ENCODE measurements at regions not wholly inside any gene's neighbourhood (a gene's known extent, or its start where the extent isn't known, plus 50 kb on each side); places are given as distances from the start of the nearest gene placed in this dataset.
"Not testable (repeated sequence)": the region's sequence is repeated elsewhere in the genome, so short reads cannot be mapped to it uniquely, and the experiment has no call there.

DNA sequence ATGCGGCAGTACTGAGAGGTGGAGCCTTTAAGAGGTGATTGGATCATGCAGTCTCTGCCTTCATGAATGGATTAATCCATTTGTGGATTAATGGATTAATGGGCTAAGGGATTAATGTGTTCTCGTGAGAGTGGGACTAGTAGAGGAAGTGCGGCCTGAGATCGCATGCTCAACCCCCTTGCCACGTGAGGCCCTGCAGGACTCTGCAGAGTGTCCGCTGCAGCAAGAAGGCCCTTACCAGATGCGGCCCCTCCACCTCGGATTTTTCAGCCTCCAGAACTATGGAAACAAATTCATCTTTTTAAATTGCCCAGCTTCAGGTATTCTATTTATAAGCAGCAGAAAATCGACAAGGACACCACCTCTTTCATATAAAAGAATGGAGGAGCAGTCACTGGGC, 148.8 kb downstream of the TPRA1 start:
- no peak overlapping the region for H3K4me3 ChIP-seq (ENCODE audit: low read depth, low read length)
- TF ChIP-seq, protein P1, sequence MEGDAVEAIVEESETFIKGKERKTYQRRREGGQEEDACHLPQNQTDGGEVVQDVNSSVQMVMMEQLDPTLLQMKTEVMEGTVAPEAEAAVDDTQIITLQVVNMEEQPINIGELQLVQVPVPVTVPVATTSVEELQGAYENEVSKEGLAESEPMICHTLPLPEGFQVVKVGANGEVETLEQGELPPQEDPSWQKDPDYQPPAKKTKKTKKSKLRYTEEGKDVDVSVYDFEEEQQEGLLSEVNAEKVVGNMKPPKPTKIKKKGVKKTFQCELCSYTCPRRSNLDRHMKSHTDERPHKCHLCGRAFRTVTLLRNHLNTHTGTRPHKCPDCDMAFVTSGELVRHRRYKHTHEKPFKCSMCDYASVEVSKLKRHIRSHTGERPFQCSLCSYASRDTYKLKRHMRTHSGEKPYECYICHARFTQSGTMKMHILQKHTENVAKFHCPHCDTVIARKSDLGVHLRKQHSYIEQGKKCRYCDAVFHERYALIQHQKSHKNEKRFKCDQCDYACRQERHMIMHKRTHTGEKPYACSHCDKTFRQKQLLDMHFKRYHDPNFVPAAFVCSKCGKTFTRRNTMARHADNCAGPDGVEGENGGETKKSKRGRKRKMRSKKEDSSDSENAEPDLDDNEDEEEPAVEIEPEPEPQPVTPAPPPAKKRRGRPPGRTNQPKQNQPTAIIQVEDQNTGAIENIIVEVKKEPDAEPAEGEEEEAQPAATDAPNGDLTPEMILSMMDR (conservative IDR thresholded peaks at IDR 0.05; ENCODE audit: low read depth, low read length), result no peak
- no peak for DNase-seq (ENCODE audit: low read depth)

DNA sequence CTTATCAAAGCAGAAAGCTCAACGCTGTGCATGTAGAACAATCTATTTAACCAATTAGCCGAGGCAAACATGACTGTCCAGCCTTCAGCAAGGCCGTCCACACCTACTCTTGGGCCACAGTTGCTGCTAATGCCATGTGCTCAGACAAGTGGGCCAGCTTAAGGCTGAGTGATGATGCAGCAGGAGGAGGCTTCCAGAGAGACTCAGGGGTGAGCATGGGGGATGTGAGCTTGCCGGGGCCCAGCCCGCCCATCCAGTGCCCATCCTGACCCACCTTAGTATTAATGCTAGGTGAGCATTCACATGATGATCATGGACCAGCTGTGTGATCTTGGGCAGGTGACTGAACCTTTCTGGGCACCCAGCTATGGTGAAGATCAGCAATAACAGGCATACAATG, 150.1 kb downstream of the TPRA1 start:
- no peak for DNase-seq (ENCODE audit: low read depth)
- H3K4me3 ChIP-seq (ENCODE audit: low read depth, low read length), result no peak overlapping the region
- TF ChIP-seq, protein P1 (conservative IDR thresholded peaks at IDR 0.05; ENCODE audit: low read depth, low read length), result no peak

DNA sequence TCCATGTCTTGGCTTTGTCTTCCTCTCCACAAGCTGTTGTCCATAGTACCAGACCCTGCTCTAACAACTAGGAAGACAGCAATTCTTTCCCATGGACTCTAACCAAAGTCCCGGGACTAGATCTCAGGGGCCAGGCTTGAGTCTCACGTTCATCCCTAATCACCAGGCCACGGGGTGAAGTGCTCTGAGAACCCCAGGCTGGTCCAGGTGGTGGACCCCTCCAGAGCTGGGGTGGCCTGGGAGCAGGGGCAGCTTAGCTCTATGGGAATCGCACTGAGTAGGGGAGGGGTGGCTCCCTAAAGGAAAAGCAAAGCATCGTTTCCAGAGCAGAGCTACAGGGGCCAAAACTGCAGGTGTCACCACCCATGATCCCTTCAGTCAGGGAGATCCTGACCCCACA, 150.9 kb downstream of the TPRA1 start:
- TF ChIP-seq, protein P1 (conservative IDR thresholded peaks at IDR 0.05; ENCODE audit: low read depth, low read length), result no peak
- no peak for DNase-seq (ENCODE audit: low read depth)
- H3K4me3 ChIP-seq (ENCODE audit: low read depth, low read length), result no peak overlapping the region

- H3K4me3 ChIP-seq (ENCODE audit: low read depth, low read length), result no peak overlapping the region
- TF ChIP-seq, protein P1 (conservative IDR thresholded peaks at IDR 0.05; ENCODE audit: low read depth, low read length), result no peak
- no peak for DNase-seq (ENCODE audit: low read depth)
Observed at GRCh38 chr3:127438951-127439350, 151.1 kb upstream of the PRR20G start.

DNA sequence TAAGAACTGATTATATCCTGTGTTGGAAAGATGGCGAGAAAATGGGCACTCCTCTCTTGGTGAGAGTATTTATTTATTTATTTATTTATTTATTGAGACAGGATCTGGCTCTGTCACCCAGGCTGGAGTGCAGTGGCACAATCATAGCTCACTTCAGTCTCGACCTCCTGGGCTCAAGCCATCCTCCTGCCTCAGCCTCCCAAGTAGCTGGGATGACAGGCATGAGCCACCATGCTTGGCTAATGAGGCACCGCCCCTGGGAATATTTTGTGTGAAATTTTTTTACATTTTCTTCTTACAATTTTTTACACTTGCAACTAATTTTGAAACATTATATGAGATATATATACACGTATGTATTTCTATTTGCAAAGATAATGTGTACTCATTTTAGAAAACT, 150.5 kb upstream of the PRR20G start:
- TF ChIP-seq, protein P1 (conservative IDR thresholded peaks at IDR 0.05; ENCODE audit: low read depth, low read length), result no peak
- no peak for DNase-seq (ENCODE audit: low read depth)
- no peak overlapping the region for H3K4me3 ChIP-seq (ENCODE audit: low read depth, low read length)

DNA sequence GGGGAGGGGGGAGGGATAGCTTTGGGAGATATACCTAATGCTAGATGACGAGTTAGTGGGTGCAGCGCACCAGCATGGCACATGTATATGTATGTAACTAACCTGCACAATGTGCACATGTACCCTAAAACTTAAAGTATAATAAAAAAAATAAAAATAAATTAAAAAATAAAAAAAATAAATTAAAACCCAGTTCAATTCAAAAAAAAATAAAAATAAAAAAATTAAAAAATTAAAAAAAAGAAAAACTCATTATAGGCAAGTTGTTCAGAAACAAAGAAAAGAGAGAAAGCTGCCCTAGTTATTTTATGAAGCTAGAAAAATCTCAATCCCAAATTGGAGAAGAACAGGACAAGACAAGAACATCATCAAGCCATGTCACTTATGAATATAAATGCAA, 147.5 kb upstream of the PRR20G start:
- H3K4me3 ChIP-seq (ENCODE audit: low read depth, low read length); DNase-seq (ENCODE audit: low read depth): not testable (repeated sequence)

- peak; percentile 9 for DNase-seq (ENCODE audit: low read depth)
- H3K4me3 ChIP-seq (ENCODE audit: low read depth, low read length), result no peak overlapping the region
- TF ChIP-seq, protein P1 (conservative IDR thresholded peaks at IDR 0.05; ENCODE audit: low read depth, low read length), result no peak
Observed at GRCh38 chr3:127431066-127431465, 143.2 kb upstream of the PRR20G start.

Measured in choroid plexus epithelial cell (primary cell).